Activated CD4-positive, alpha-beta T cell treated with anti-CD3 and anti-CD28 coated beads, Interleukin-2, amount 50 U/mL, for 48 hours (primary cell): ENCODE measurements at regions not wholly inside any gene's neighbourhood (a gene's known extent, or its start where the extent isn't known, plus 50 kb on each side); places are given as distances from the start of the nearest gene placed in this dataset.
"Not testable (repeated sequence)": the region's sequence is repeated elsewhere in the genome, so short reads cannot be mapped to it uniquely, and the experiment has no call there.

ENCODE experiments used
- DNase-seq, 2 experiments: peaks; one replicate each; pipeline ENCODE4 v3.0.0-alpha.2; 2020

DNA sequence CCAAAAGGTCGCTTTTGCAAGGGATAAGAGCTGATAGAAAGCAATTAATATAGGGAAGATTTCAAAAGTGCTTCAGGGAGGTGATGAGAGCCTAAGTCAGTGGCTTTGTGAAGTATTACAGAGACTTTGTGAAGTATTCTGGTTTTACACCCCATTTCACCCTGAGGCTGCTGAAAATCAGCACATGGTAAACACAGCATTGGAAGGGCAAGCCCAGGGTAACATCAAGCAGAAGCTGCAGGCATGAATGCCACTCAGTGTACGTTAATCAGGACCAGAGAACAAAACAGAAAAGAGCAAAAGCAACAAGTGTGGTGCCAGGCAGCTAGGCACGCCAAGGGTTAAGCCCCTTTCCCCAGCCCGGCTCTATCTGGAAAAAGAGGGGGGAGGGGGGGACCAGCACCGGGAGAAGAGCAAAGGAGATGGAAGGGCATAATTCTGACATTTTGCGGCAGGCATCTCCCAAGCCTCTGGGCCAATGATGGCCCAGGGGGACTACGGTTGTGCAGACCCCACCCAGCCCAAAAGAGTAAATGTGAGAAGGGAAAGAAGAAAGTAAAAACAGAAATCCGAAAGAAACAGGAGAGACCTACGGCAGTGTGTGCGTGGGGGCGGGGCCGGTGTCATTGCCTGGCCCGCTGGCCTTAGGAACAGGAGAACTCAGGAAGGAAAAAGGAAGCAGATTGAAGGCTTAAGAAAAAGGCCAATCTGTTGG lies 58.9 kb downstream of the DHRS2 start:
- no peak for DNase-seq

GRCh38 chr14:23695664-23695999 lies 59.5 kb downstream of the DHRS2 start:
- no peak for DNase-seq

- DNase-seq: no peak
Observed at GRCh38 chr14:23696701-23697239, 60.6 kb downstream of the DHRS2 start.

DNA sequence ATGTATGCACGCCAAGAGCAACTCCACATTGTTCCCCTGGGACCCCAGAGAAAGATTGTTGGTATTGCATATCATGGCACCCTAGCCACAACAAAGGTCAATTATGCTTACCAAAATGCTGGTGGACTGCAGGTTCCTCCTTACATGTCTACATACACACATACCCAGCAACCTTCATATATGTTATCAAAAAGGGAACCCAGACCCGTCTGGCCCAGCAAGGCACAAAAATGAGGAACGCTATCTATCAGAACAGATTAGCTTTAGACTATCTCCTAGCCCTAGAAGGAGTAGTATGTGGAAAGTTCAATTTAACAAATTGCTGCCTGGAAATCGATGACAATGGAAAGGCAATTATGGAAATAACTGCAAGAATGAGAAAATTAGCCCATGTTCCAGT lies 61.5 kb downstream of the DHRS2 start:
- DNase-seq: no peak

- DNase-seq: no peak
Observed at GRCh38 chr14:23702656-23703426, 66.7 kb downstream of the DHRS2 start.

GRCh38 chr14:23704890-23705289 lies 68.7 kb downstream of the DHRS2 start:
- no peak for DNase-seq

- DNase-seq: no peak
Observed at GRCh38 chr14:23707415-23707814, 71.3 kb downstream of the DHRS2 start.

DNA sequence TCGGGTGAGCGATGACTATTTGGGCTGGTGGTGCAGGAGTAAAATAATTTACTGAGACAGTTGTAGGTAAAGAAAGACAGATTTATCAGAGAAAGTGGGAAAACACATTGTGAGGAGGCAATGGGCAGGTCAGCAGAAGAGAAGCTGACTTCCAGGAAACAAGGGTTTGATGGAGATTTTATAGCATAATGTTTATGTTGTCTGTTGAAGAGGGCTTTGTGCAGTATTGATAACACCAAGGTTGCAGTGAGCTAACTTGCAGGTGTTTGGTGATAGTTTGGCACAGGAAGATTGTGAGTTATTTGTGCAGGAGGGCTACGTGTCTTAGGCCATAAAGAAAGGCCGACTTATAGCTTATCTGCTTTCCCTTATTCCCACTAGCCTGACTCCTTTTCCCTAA lies 72.2 kb downstream of the DHRS2 start:
- no peak for DNase-seq

- DNase-seq: no peak
Observed at GRCh38 chr14:23709923-23710322, 73.8 kb downstream of the DHRS2 start.

GRCh38 chr14:23712287-23712686 lies 76.1 kb downstream of the DHRS2 start:
- DNase-seq: no peak

- no peak for DNase-seq
Observed at GRCh38 chr14:23719225-23719985, 83.2 kb downstream of the DHRS2 start.

DNA sequence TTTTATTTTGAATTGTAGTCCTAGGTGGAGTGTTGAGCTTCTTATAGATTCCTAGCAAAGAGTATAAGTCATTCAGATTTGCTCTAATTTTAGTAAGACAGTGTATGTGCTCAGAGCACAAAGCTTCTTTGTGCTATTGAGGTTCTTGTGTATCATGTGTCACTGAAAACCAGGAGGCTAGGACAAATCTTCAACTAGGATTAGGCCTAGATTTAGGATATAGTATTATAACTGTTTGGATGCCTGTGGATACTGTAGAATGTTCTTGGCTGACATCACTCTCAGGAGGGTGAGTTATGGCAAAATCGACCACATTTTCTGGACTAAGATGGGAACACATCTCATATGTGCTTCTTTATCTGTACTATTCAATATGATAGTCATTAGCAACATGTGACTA lies 86.5 kb downstream of the DHRS2 start:
- no peak for DNase-seq

GRCh38 chr14:23723911-23724310 lies 87.7 kb downstream of the DHRS2 start:
- no peak for DNase-seq

GRCh38 chr14:23725528-23725927 lies 89.4 kb downstream of the DHRS2 start:
- DNase-seq: no peak

GRCh38 chr14:23725980-23726710 lies 90.0 kb downstream of the DHRS2 start:
- DNase-seq: no peak

GRCh38 chr14:23727566-23728335 lies 91.6 kb downstream of the DHRS2 start:
- no peak for DNase-seq

- DNase-seq: no peak
Observed at GRCh38 chr14:23728791-23729190, 92.6 kb downstream of the DHRS2 start.

DNA sequence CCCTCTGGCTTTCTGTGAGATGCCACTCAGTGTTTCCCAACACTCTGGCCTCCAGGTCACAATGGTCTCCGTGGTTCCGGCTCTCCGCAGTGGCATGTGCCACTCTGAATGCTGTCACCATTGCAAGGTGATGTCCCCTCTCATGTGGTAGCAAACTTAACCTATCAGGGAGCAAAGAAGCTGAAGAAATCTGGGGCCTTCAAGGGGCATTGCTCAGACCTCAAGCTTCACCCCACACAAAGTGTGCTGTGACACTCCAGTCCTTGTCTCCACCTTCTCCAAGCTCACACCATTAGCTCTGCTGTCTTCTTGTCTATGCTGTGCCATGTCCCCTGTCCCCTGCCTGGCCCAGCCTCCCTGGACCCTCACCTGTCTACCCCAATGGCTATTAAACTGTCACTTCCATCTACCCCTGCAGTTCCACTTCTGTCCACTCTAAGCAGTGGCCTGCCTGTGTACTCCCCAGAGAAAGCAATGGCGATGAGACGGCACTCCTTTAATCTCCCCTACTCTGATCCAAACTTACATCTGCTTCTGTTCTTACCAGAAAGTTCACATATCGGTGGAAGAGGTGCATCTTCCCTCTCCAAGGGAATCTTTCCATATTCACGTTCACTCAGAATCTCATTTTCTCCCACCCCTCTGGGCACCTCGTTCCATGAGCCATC lies 93.7 kb downstream of the DHRS2 start:
- DNase-seq: no peak

DNA sequence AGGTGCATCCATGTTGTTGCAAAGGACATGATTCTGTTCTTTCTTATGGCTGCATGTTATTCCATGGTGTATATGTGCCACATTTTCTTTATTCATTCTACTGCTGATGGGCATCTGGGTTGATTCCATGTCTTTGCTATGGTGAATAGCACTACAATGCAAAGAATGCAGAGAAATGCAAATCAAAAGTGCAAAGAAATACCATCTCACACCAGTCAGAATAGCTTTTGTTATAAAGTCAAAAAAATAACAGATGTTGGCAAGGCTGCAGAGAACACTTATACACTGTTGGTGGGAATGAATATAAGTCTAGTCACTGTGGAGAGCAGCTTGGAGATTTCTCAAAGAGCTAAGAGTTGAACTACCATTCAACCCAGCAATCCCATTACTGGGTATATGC lies 99.2 kb downstream of the DHRS2 start:
- no peak for DNase-seq

GRCh38 chr14:23744368-23744767 lies 108.2 kb downstream of the DHRS2 start:
- not testable (repeated sequence) for DNase-seq

- DNase-seq: no peak
Observed at GRCh38 chr14:23750357-23750756, 114.2 kb downstream of the DHRS2 start.

DNA sequence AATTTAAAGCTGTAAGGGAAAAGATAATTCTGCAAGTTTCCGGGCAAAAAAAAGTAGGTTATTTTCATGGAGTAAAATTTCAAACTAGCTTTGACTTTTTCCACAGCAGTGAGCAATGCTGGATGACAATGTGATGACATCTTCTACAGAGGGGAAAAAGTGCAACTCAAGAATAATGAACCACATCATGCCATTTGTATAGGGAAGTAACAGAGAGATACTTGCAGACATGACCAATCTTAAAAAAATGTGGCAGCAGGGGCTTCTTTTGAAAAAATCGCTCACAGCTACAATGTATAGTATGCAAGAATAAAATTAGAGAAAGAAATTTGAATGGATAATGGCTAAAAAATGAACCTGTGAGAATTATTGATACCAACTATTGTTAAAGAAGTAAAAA lies 115.5 kb downstream of the DHRS2 start:
- DNase-seq: no peak
